NT2/D1 (cell line): ENCODE measurements at regions not wholly inside any gene's neighbourhood (a gene's known extent, or its start where the extent isn't known, plus 50 kb on each side); places are given as distances from the start of the nearest gene placed in this dataset.

Source experiments
- DNase-seq: peaks from one replicate; pipeline ENCODE4 v3.0.0-alpha.2; 2011; ENCODE audit warnings: low read depth, low spot score
- H3K27me3 ChIP-seq: 2 replicates; pipeline ENCODE4 v1.6.0; 2011; ENCODE audit warnings: mild to moderate bottlenecking; ENCODE audit not compliant: insufficient read length, insufficient read depth
- H3K36me3 ChIP-seq: 2 replicates; pipeline ENCODE4 v1.6.1; 2011; ENCODE audit warnings: mild to moderate bottlenecking, low read length, mixed read lengths; ENCODE audit not compliant: insufficient read depth, insufficient read length
- H3K4me1 ChIP-seq: 2 replicates; pipeline ENCODE4 v1.5.1; 2011; ENCODE audit not compliant: insufficient read depth, insufficient read length
- H3K4me3 ChIP-seq: 2 replicates; pipeline ENCODE4 v1.5.1; 2011; ENCODE audit warnings: low read depth; ENCODE audit not compliant: insufficient read length
- H3K9ac ChIP-seq: 2 replicates; pipeline ENCODE4 v1.6.0; 2011; ENCODE audit warnings: low read depth; ENCODE audit not compliant: insufficient read length
- H3K9me3 ChIP-seq: 2 replicates; pipeline ENCODE4 v1.5.1; 2011; ENCODE audit warnings: mild to moderate bottlenecking, low read length; ENCODE audit not compliant: insufficient read depth
- SUZ12 ChIP-seq: IDR thresholded peaks from 2 replicates; pipeline ENCODE4 v1.6.1; 2011; ENCODE audit not compliant: insufficient read length, insufficient read depth; ENCODE audit errors: extremely low read depth
- YY1 ChIP-seq: IDR thresholded peaks from 2 replicates; pipeline ENCODE4 v1.6.1; 2011; ENCODE audit not compliant: insufficient read length, insufficient read depth
- ZNF274 ChIP-seq: IDR thresholded peaks from 2 replicates; pipeline ENCODE4 v1.6.1; 2011; ENCODE audit warnings: mild to moderate bottlenecking, low read depth, low read length

DNA sequence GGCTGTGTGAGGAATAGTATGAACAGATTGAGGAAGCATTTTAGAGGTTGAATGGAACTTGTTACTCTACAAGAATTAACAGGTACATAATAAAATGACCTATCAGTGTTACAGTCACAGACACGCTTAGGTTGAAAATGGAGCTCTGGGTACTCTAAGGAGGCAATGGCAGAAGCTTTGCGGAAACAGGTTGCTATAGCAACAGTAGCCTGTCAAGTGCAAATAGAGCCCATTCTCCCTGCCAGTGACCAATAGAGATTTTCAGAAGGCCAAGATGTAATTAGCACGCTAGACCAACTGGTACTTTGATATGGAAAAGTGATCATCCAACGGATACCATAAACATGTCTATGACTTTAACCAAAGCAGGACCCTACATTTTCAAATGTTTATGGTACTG lies 148.5 kb upstream of the FREM2 start:
- Histone ChIP-seq H3K36me3 (no peaks in the 10 kb centered on the region), H3K9me3 (no peaks in the 10 kb centered on the region), H3K27me3 (no peaks in the 10 kb centered on the region), H3K9ac (no peak overlapping the region), H3K4me1 (no peaks in the 10 kb centered on the region), H3K4me3 (no peak overlapping the region)
- TF ChIP-seq YY1 (no peak), SUZ12 (no peak), ZNF274 (no peak)
- DNase-seq = no peak

GRCh38 chr13:38539632-38540031 lies 147.2 kb upstream of the FREM2 start:
- H3K9me3 ChIP-seq = no peaks in the 10 kb centered on the region
- TF ChIP-seq YY1 = no peak
- TF ChIP-seq ZNF274 = no peak
- TF ChIP-seq SUZ12 = no peak
- H3K27me3 ChIP-seq = no peaks in the 10 kb centered on the region
- H3K36me3 ChIP-seq = no peaks in the 10 kb centered on the region
- H3K4me3 ChIP-seq = no peak overlapping the region
- no peak for DNase-seq
- H3K9ac ChIP-seq = no peak overlapping the region
- no peaks in the 10 kb centered on the region for H3K4me1 ChIP-seq

- Histone ChIP-seq H3K9me3 (no peaks in the 10 kb centered on the region), H3K9ac (no peak overlapping the region), H3K4me3 (no peak overlapping the region), H3K27me3 (no peaks in the 10 kb centered on the region), H3K4me1 (no peaks in the 10 kb centered on the region), H3K36me3 (no peaks in the 10 kb centered on the region)
- TF ChIP-seq SUZ12 = no peak
- no peak for TF ChIP-seq ZNF274
- TF ChIP-seq YY1 = no peak
- no peak for DNase-seq
Measured at GRCh38 chr13:38542601-38543000, 144.3 kb upstream of the FREM2 start.

- Histone ChIP-seq H3K9me3 (no peaks in the 10 kb centered on the region), H3K9ac (no peak overlapping the region), H3K4me3 (no peak overlapping the region), H3K27me3 (no peaks in the 10 kb centered on the region), H3K4me1 (no peaks in the 10 kb centered on the region), H3K36me3 (no peaks in the 10 kb centered on the region)
- DNase-seq = no peak
- TF ChIP-seq YY1 = no peak
- no peak for TF ChIP-seq ZNF274
- TF ChIP-seq SUZ12 = no peak
Measured at GRCh38 chr13:38543561-38543960, 143.3 kb upstream of the FREM2 start.

GRCh38 chr13:38563739-38564138 lies 123.1 kb upstream of the FREM2 start:
- no peak overlapping the region for H3K9ac ChIP-seq
- no peaks in the 10 kb centered on the region for H3K4me1 ChIP-seq
- H3K36me3 ChIP-seq = no peaks in the 10 kb centered on the region
- DNase-seq = no peak
- H3K4me3 ChIP-seq = no peak overlapping the region
- no peaks in the 10 kb centered on the region for H3K27me3 ChIP-seq
- no peaks in the 10 kb centered on the region for H3K9me3 ChIP-seq
- TF ChIP-seq YY1 = no peak
- TF ChIP-seq SUZ12 = no peak
- no peak for TF ChIP-seq ZNF274

GRCh38 chr13:38564256-38565150 lies 122.4 kb upstream of the FREM2 start:
- no peaks in the 10 kb centered on the region for H3K27me3 ChIP-seq
- no peaks in the 10 kb centered on the region for H3K4me1 ChIP-seq
- H3K9me3 ChIP-seq = no peaks in the 10 kb centered on the region
- no peaks in the 10 kb centered on the region for H3K36me3 ChIP-seq
- TF ChIP-seq SUZ12 (no peak), YY1 (no peak), ZNF274 (no peak)
- no peak overlapping the region for H3K9ac ChIP-seq
- H3K4me3 ChIP-seq = no peak overlapping the region
- DNase-seq = no peak

DNA sequence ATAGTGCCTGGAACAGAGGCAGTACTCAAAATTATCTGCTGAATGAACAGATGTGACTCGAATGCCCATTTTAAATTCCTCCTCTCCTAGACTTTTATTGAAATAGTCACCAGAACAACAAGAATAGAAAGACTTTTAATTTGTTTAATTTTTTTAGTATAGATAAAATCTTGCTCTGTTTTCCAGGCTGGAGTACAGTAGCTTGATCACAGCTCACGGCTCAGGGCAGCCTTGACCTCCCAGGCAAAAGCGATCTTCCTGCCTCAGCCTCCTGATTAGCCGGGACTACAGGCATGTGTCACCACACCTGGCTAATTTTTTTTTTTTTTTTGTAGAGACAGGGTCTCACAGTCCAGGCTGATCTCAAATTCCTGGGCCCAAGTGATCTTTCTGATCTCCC lies 120.9 kb upstream of the FREM2 start:
- Histone ChIP-seq H3K27me3 (no peaks in the 10 kb centered on the region), H3K9ac (no peak overlapping the region), H3K4me3 (no peak overlapping the region), H3K36me3 (no peaks in the 10 kb centered on the region), H3K9me3 (no peaks in the 10 kb centered on the region), H3K4me1 (no peaks in the 10 kb centered on the region)
- no peak for DNase-seq
- TF ChIP-seq YY1 (no peak), SUZ12 (no peak), ZNF274 (no peak)
